ENCODE measurements at regions not wholly inside any gene's neighbourhood (a gene's known extent, or its start where the extent isn't known, plus 50 kb on each side); places are given as distances from the start of the nearest gene placed in this dataset.

- peak; percentile 84 for TF ChIP-seq CHD7 (IDR thresholded peaks at IDR 0.05; ENCODE audit: insufficient replicate concordance, low read length)
- no peak for TF ChIP-seq NRF1 (IDR thresholded peaks at IDR 0.05; ENCODE audit: low read depth, low read length)
- no peak for TF ChIP-seq ATF2 (IDR thresholded peaks at IDR 0.05; ENCODE audit: low read length)
- no peak for TF ChIP-seq EZH2 (IDR thresholded peaks at IDR 0.05; ENCODE audit: low read depth, low read length, severe bottlenecking)
- no peak for TF ChIP-seq CHD1 (IDR thresholded peaks at IDR 0.05; ENCODE audit: low read depth, low read length)
- no peak for TF ChIP-seq CREB1 (IDR thresholded peaks at IDR 0.05)
- TF ChIP-seq TBP (IDR thresholded peaks at IDR 0.05; ENCODE audit: low read depth, low read length): peak; percentile 39; the same call in 1 of the 2 replicates
- no peak for TF ChIP-seq POU5F1 (IDR thresholded peaks at IDR 0.05; ENCODE audit: low read depth, low read length)
- no peak for TF ChIP-seq GABPA (IDR thresholded peaks at IDR 0.05; ENCODE audit: borderline replicate concordance, insufficient read depth, low read length)
- no peak for TF ChIP-seq POLR2AphosphoS5 (IDR thresholded peaks at IDR 0.05; ENCODE audit: low read depth, low read length)
- TF ChIP-seq SIX5 (IDR thresholded peaks at IDR 0.05; ENCODE audit: low read depth, low read length): no peak
- TF ChIP-seq SP2 (IDR thresholded peaks at IDR 0.05; ENCODE audit: low read length): no peak
Measured at GRCh38 chr5:25448190-25448621, 803.4 kb upstream of the CDH10 start (continued).

All from H1 (cell line).